HUDEP-2 (cell line): ENCODE measurements at regions not wholly inside any gene's neighbourhood (a gene's known extent, or its start where the extent isn't known, plus 50 kb on each side); places are given as distances from the start of the nearest gene placed in this dataset.

Experiments used
- DNase-seq, 76 experiments: peaks; one replicate each; lab custom pipeline; 2025; ENCODE audit not compliant: unreplicated experiment in 76 of 76; lab: John Stamatoyannopoulos, UW

DNA sequence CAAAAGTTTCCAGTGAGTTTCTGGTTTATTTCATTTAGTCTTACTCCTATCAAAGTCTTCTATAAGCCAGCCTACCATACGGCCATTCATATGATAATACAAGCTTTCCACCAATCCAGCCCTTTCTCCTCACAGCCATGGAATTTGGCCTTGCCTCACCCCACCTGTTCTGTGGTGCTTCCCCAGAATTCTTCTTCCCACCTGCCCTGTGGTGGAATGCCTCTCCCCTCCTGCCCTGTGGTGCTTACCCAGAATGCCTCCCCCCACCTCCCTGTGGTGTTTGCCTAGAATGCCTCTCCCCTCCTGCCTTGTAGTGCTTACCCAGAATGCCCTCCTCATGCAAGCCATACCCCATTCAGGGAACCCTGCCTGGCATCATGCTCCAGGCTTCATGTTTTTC, 90.3 kb upstream of the APC start:
- DNase-seq, result no peak

DNA sequence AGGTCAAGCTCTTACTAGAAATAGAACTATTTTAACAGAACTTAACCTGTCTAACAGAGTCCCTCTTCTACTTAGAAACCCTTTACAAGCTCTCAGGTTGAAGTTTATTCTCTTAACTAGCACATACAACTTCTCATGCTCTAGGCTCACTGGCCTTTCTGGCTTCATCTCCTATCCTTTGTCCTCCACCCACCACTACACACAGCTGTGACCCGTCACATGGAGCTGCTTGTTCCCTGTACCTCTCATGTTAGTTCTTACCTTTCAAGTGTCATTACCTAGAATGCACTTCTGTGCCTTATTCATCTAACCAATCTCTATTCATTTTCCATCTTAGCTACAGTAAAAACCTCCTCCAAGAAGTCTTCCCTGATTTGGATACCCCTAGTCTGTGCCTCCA, 89.4 kb upstream of the APC start:
- DNase-seq, result no peak

GRCh38 chr5:112649882-112650281, 87.8 kb upstream of the APC start:
- no peak for DNase-seq

GRCh38 chr5:112653638-112654205, 84.0 kb upstream of the APC start:
- DNase-seq, result no peak

DNA sequence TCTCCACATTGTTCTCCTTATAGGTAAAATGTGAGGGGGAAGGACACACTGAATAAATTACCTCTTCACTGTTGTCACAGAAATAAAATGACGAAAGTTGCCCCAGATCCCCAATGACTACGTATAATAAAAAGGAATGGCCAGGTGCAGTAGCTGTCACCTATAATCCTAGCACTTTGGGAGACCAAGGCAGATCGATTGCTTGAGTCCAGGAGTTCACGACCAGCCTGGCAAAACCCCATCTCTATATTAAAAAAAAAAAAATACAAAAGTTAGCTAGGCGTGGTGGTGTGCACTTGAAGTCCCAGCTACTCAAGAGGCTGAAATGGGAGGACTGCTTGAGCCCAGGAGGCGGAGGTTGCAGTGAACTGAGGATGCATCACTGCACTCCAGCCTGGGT, 82.2 kb upstream of the APC start:
- DNase-seq, result no peak

DNA sequence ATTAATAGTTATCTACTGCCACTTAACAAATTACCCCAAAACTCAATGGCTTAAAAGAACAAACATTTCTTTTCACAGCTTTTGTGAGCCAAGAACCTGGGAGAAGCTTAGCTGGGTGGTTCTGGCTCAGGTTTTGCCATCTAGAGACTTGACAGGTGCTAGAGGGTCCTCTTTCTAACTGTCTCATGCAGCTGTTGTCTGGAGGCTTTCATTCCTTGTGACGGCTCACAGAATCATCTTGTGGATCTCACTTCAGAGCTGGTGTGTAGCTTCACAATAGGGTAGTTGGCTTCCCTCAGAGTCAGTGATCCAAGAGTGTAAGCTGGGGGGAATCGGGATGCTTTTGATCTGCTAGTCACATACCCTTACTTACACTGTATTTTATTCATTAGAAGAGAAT, 81.2 kb upstream of the APC start:
- no peak for DNase-seq

GRCh38 chr5:112657804-112658203, 79.9 kb upstream of the APC start:
- no peak for DNase-seq

GRCh38 chr5:112660359-112660758, 77.3 kb upstream of the APC start:
- no peak for DNase-seq

DNA sequence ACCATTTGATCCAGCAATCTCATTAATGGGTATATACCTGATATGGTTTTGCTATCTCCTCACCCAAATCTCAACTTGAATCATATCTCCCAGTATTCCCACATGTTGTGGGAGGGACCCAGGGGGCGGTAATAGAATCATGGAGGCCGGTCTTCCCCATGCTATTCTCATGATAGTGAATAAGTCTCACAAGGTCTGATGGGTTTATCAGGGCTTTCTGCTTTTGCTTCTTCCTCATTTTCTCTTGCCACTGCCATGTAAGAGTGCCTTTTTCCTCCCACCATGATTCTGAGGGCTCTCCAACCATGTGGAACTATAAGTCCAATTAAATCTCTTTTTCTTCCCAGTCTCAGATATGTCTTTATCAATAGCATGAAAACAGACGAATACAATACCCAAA, 74.5 kb upstream of the APC start:
- DNase-seq, result no peak

DNA sequence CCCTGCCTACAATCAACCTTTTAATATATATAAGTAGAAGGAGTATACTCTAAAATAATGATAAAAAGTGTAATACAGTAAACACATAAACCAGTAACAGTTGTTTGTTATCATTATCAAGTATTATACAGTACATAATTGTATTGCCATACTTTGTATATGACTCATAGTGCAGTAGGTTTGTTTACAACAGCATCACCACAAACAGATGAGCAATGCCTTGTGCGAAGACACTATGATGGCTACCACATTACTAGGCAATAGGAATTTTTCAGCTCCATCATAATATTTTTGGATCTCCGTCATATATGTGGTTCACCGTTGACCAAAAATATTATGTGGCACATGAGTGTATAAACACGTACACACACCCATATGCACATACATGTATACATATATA, 69.7 kb upstream of the APC start:
- DNase-seq, result no peak

DNA sequence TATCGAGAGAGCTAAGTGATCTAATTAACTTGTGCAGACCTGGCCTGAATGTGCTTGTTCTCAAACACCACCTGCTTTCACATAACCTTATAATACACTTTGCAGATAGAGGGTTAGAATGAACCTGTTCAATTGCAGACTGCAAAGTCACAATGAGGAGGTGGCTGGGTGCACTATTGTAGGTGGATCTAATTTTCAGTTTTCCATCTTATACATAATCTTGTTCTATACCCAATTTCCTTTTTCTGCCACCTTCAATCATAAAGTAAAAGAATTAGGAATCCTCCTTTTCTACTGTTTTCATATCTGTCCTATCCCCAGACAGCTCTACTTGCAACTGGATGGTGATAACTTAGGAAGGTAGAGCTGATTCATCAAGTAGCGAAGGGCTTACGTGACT, 68.8 kb upstream of the APC start:
- DNase-seq, result no peak

DNA sequence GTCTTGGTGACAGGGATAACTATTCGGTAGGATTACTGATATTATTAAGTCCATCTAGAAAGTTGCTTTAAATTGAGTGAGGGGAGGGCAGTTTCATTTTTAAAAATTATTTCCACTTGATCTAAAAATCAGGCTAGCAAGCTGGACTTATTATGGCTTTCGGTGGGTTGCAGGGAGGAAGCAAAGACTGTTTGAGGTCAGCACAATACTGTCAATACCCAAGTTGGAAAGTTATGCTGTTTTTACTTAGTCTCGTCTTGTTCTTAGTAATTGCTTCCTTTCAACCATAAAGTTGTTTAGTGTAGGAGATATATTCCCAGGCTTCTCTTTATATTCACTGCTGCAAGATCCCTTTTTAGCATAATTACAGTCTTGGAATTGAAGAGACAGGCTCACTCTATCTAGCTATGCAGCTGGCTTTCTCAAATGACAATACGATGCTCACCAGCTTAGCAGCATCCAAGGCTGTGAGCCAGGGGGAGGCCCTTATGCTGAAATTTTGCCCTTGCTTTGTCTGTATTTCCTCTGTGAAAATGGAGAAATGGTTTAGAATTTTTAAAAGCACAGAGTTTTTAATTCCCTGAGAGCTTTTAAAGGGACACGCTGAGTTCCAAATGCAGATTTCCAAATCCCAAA, 68.2 kb upstream of the APC start:
- DNase-seq, result no peak

- DNase-seq, result no peak
Measured at GRCh38 chr5:112671687-112672086, 66.0 kb upstream of the APC start.

GRCh38 chr5:112681481-112681908, 56.2 kb upstream of the APC start:
- DNase-seq, result no peak

DNA sequence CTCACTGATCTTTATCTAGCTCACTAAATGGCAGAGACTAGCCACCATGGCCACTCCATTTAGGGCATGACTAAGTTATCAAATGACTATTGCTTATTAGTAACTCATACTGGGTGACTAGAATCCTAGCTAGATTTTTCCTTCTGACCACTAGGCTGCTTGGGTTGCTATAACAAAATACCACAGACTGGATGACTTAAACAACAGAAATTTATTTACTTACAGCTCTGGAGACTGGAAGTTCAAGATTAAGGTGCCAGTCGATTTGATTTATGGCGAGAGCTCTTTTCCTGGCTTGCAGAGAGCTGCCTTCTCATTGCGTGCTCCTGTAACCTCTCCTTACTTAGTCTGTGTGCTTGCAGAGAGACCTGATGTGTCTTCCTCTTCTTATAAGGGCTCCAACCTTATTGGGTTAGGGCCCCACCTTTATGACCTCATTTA, 55.0 kb upstream of the APC start:
- no peak for DNase-seq

GRCh38 chr5:112684121-112684520, 53.6 kb upstream of the APC start:
- DNase-seq, result no peak

GRCh38 chr5:112684737-112685136, 52.9 kb upstream of the APC start:
- no peak for DNase-seq

- DNase-seq, result no peak
Measured at GRCh38 chr5:112685386-112685785, 52.3 kb upstream of the APC start.

DNA sequence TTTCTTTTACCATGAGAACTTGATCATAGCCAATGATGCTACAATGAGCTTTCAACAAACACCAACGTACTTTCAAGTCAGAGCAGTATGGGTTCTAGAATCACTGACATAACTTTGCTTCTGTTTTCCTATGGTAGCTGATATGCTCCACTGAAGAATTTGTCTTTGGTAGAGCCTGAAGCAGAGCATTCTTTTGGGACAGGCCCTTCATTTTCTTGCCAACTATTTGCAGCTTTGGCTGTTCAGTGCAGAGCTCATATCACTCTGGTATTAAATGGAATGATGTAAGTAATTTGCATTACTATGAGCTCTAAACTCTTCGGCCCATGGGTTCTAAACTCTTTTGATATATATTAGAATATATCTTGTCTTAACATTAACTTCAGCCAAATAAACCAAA, 51.8 kb upstream of the APC start:
- DNase-seq, result no peak

GRCh38 chr5:112686675-112687074, 51.0 kb upstream of the APC start:
- no peak for DNase-seq

- DNase-seq, result no peak
Measured at GRCh38 chr5:112687306-112687705, 50.4 kb upstream of the APC start.
